T47D (cell line): ENCODE measurements at regions not wholly inside any gene's neighbourhood (a gene's known extent, or its start where the extent isn't known, plus 50 kb on each side); places are given as distances from the start of the nearest gene placed in this dataset.
"Not testable (repeated sequence)": the region's sequence is repeated elsewhere in the genome, so short reads cannot be mapped to it uniquely, and the experiment has no call there.

Experiments used
- DNase-seq, 2 experiments: peaks; one replicate each; pipeline versions ENCODE4 v3.0.0 to v3.0.0-alpha.2; 2011 to 2012; ENCODE audit warnings: low read depth in 1 of 2, low spot score in 1 of 2
- JUND ChIP-seq: IDR thresholded peaks from 2 replicates; pipeline ENCODE4 v1.6.1; 2012; ENCODE audit warnings: low read depth
- in situ Hi-C: cut with HindIII; loops from 2 replicates; pipeline ENCODE4 v1.10.0; 2016; ENCODE audit warnings: low sequenced_read_pairs, low pct_unique_long_range_greater_than_20kb

DNA sequence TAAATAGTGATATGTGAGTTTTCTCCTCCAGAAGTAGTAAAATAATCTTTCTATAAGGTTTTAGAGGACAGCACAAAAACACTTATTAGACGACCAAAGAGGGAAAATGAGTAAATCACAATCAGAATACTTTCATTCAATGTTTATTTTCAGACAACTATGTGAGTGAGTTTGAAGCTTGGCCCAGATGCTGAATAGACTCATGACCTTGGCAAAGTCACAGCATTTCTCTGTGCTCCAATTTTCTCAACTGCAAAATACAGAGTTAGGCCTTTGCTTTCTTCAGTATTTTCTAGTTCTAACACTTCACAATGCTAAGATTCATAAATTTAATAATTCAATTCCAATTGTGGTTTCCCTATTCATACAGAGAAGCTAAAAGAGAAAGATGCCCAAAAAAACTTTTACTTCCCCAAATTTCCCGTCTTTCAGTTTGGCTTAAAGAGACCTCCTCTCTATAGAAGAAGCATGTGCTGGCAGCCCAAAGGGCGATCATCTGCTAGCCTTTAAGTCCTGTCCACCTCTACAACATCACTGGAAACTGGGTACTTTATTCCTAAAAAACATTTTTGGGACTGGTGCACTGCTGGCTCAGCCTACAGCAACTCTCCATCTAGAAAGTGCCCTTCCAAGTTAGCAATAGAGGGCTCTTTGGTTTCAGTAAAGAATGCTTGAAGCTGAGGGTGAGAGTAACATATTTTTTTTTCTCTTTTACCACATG, 116.8 kb upstream of the GORAB start:
- no peak for TF ChIP-seq JUND
- in situ Hi-C loops, result no loop called here
- DNase-seq, result no peak

DNA sequence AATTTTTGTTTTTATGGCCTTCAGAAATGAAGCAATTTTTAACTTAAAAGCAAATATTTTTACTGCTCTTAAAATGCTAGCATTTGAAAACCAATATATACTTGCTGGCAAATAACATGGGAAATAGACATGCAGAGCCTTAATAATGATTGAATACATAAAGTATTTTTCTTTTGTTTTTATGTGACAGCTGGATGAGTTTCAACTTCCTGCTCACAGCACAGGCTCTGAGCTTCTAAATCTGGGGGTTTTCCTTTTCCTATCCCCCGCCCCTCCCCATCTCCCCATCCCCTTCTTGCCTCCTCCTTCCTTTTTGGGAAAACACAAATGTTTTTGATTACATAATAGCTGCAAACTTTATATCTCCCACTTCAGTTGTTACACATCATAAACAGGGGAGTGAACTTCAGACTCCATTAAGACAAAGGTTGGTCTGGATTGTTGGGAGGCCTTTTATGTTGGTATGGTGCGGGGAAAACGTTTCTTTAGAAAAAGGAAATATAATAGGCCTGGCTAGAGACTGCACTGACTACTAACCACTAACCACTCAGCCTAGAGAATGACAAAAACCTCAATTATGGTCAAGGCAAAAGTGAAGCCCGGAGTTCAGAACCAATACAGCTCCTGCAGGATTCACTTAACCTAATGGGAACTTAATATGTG, 116.1 kb upstream of the GORAB start:
- DNase-seq, result no peak
- in situ Hi-C loops, result no loop called here
- TF ChIP-seq JUND, result no peak

- no peak for DNase-seq
- TF ChIP-seq JUND, result no peak
- in situ Hi-C loops, result no loop called here
These were observed 107.6 kb upstream of the GORAB start for GRCh38 chr1:170424346-170424745.

DNA sequence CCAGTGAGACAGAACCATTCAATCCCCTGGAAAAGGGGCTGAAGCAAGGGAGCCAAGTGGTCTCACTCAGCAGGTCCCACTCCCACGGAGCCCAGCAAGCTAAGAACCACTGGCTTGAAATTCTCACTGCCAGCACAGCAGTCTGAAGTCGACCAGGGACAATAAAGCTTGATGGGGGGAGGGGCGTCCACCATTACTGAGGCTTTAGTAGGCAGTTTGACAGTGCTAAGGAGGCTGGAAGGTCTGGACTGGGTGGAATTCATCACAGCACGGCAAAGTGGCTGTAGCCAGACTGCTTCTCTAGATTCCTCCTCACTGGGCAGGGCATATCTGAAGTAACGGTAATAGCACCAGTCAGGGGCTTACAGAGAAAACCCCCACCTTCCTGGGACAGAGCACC, 105.4 kb upstream of the GORAB start:
- in situ Hi-C loops, result no loop called here
- TF ChIP-seq JUND, result no peak
- DNase-seq, result no peak

DNA sequence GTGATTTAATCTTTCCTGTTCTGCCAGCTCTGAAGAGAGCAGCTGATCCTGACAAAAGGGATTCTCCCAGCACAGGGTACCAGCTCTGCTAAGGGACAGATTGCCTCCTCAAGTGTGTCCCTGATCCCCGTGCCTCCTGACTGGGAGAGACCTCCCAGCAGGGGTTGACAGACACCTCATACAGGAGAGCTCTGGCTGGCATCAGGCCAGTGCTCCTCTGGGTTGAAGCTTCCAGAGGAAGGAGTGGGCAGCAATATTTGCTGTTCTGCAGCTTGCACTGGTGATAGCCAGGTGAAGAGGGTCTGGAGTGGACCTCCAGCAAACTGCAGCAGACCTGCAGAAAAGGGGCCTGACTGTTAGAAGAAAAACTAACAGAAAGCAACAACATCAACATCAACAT, 105.0 kb upstream of the GORAB start:
- in situ Hi-C loops, result not testable (repeated sequence)

DNA sequence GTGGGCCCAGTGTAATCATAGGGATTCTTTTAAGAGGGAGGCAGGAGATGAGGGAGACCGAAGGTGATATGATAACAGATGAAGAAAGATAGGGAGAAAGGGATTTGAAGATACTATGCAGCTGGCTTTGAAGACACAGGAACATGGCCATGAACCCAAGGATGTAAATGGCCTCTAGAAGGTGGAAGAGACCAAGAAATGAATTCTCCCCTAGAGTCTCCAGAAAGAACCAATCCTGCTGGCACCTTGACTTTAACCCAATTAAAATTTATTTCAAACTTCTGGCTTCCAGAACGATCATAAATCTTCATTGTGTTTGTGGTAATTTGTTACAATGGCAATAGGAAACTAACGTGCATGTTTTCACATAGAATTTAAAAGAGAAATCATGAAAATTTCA, 95.0 kb upstream of the GORAB start:
- DNase-seq, result no peak
- in situ Hi-C loops, result no loop called here
- no peak for TF ChIP-seq JUND

More for the DNA sequence above, 105.0 kb upstream of the GORAB start:
- DNase-seq, result not testable (repeated sequence)

GRCh38 chr1:170445096-170445495, 86.9 kb upstream of the GORAB start:
- no peak for TF ChIP-seq JUND
- in situ Hi-C loops, result no loop called here
- no peak for DNase-seq

DNA sequence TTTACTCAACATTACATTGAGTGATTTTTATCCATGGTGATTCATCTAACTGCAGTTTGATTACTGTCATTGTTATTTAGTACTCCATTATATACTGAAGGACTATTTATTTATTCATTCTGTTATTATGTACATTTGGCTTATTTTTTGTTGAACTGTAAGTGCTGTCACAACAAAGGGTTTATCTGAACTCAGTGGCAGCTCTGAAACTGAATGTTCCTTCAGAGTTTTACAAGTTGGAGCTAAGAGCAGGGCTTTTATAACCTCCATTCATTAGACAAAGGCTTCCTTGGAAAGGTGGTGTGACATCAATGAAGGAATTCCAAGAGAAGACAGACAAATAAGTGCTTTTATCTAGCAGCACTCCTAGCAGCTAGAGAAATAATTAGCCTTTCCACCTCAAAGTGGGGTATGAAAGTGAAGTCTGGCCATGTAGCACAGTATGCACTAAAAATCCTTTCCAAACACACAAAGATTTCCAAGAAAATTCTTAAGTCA, 83.3 kb upstream of the GORAB start:
- in situ Hi-C loops, result no loop called here
- TF ChIP-seq JUND, result no peak
- DNase-seq, result no peak

- in situ Hi-C loops, result not testable (repeated sequence)
- DNase-seq, result peak in 1 of 2 experiments; percentile 53
These were observed 74.5 kb upstream of the GORAB start for GRCh38 chr1:170457325-170458050.

- no peak for TF ChIP-seq JUND
- in situ Hi-C loops, result no loop called here
- DNase-seq, result no peak
These were observed 72.0 kb upstream of the GORAB start for GRCh38 chr1:170460001-170460400.

- DNase-seq, result no peak
- in situ Hi-C loops, result no loop called here
- no peak for TF ChIP-seq JUND
These were observed 71.4 kb upstream of the GORAB start for GRCh38 chr1:170460414-170461155.

DNA sequence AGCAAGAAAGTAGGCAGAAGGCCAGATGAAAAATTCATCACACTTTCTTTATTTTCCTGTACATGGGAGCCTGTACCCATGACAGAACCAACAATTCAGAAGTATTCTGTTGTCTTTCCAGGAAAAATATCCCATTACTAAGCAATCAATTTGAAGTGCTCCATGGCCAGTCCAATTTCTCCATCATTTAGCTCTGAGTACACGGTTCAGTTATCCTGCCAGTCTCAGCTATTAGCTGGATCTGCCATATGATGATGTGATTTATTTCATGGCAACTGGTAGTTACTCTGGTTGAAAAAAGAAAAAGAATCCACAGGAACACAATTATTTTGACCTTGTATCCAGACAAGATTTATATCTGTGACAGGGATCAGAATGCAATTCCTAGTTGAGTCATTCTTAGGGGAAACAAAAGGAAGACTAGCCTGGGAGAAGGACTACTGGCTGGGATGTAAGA, 70.6 kb upstream of the GORAB start:
- TF ChIP-seq JUND, result no peak
- DNase-seq, result no peak
- in situ Hi-C loops, result no loop called here
